ENCODE measurements at regions not wholly inside any gene's neighbourhood (a gene's known extent, or its start where the extent isn't known, plus 50 kb on each side); places are given as distances from the start of the nearest gene placed in this dataset.

DNA sequence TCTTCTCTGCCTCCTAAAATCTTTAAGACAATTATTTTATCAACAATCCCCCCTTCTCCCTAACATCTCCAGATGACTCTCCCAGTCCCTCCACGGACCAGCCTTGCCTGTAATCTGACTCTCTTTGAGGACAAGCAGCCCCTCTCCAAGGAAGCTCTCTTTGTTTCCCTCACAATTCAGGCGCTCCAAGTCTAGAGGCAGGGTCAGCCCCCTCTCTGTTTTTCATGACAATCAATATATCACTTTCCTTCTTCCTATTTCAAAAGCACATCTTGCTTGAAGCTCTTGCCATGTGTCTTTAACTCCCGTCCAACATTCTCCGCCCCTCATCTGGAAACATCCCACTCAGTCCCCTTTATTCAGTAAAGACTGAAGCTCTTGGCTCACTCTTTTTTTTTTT, 393.4 kb upstream of the SULF2 start:
- no peak for DNase-seq (ENCODE audit: low read depth)

DNA sequence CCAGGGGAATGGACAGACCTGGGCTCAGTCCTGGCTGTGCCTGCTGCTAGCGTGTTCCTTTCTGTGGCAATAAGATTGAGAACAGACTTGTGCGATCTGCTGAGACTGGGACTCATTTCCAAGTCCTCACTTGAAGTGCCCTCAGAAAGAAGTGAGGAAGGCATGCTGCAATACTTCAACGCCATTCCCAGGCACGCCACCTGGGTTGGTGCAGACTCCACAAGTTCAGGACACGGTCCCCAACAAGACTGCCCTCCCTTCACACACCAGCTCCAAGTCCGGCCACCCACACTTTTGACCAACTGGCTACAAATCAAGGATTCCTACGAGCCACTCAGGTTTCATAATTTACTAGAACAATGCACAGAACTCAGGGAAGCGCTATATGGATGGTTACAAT, 391.8 kb upstream of the SULF2 start:
- no peak for DNase-seq (ENCODE audit: low read depth)

DNA sequence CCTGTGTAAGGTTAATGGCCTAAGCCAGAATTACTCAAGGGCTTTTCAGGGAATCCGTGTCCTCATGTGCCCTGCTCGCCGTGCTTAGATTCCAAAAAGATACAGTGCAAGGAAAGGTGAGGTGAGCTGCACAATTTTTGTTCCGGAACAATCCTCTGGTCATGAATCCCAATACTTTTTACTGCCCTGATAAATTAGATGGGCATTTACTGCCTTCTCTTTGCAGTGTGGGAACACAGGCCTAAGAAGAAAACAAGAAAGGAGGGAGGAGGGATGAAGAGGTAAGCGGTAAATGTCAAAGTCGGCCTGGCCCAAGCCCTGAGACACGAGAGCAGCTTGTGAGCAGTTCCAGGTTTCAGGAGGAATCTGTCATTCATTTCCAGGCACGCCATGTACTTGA, 390.9 kb upstream of the SULF2 start:
- DNase-seq (ENCODE audit: low read depth), result no peak

DNA sequence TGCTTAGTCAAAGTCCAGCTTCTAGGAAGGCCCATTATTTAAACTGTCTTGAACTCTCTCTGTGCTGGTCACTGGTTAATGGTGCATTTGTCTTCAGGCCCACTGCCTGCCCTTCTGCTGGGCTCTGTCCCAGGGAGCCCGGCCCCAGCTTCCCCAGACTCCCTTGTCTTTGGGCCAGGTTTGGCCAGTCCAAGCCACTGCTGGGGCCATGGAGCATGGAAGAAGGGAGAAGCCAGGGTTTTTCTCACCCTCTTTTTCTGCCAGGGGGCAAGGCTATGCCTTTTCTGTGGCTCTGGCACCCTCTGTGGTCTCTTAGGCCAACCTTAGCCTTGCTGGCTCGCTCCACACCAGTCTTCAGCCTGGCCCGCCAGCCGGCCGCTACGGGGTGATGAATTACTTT, 390.0 kb upstream of the SULF2 start:
- DNase-seq (ENCODE audit: low read depth), result no peak

DNA sequence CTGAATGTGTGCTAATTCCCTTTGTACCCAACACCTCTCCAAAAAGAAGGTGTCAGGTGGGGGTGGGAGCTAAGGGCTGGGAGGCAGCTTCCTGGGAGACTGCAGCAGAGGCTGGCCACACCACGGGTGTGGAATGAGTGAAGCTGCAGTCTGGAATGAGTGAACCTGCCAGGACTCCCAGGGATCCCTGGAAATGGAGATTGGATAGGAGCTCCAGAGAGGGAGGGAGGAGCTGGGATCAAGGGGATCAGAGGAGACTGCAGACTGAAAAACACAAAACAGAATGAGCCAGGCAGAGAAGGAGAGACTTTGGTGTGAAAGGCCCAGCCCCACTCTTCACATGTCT, 387.0 kb upstream of the SULF2 start:
- DNase-seq (ENCODE audit: low read depth), result no peak

DNA sequence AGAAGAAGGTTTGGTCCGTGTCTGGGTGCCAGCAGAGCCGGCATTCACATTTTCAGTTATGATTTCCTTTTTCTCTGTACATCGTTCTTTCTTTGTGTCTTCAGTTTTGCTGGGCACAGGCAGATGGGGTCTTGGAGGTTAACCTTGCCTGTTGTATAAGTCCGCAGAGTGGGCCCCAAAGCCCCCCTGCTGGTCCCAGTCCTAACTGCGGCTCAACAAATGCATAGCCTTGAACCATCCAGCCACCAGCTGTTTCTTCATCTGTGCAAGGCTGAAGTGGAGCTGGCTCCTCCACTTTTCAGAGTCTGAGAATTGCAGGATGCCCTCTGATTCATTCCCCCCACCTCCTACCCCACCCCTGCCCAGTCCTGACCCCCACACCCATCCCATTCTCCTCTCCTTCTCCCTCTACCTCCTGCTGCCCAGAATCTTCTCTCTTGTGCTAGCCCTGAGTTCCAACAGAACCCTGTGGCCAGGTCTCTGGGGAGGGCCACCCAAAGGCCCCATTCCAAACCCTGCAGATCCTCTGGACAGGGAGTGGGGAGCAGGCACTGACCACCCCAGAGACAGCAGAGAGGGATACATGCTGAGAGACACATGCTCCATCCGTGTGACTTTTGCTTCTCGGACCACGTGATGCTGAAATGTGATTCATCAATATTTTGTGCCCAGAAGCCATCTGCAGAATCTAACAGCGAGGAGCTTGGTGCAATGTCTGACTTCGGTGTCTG, 386.5 kb upstream of the SULF2 start:
- no peak for DNase-seq (ENCODE audit: low read depth)

DNA sequence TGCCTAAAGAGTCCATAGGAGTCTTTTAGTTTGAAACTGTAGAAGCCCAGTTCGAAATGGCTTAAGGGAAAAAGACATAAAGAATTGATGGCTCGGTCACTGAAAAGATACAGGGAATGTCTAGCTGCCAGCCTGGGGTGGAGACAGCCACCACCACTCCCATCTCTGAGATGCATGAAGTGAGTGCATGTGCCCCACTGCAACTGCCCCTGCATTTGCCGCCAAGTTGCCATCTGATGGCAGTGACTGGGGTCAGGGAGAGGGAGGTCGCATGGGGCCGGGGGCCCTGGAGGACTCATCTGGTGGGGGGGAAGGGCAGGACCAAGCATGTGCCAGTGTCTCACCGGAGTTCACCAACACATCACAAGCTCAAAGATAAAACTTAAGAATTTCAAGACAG, 385.8 kb upstream of the SULF2 start:
- no peak for DNase-seq (ENCODE audit: low read depth)

DNA sequence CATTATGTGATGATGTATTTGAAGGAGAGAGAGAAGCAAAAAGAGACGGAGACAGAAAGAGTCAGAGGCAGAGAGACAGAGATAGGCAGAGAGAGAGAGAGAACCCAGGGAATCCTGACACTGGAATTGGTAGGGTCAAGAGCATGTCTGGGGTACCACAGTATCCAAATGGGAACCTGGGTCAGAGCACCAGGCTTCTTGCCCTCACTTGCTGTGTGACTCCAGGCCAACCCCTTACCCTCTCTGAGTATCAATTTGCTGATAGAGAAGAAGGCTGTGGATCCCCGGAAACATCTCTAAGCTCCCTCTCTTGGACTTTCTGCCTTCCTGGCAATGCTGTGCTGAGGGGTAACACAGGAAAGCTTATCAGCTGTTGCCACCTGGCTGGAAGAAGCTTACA, 385.3 kb upstream of the SULF2 start:
- no peak for DNase-seq (ENCODE audit: low read depth)

DNA sequence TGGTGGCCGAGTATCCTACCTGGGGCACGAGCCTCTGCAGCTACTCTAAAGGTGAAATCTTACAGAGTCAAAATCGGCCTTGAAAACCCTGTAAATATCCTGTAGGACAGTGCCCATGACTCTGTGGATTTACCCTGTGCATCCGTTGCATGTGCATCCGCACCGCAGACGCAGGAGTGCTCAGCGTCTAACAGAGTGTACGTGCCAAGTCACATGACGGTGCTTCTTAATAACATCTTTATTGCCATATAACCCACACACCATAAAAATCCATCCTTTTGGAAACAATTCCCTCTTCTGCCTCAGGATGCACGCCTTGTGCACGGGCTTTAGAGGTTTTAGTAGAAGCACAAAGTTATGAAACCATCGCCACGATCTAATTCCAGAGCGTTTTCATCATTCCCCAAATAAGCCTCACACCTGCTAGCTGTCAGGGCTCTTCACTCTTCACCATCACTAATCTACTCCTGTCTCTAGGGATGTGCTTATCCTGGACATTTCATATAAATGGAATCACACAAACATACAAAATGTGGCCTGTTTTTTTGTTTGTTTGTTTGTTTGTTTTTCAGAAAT, 384.5 kb upstream of the SULF2 start:
- DNase-seq (ENCODE audit: low read depth), result no peak

DNA sequence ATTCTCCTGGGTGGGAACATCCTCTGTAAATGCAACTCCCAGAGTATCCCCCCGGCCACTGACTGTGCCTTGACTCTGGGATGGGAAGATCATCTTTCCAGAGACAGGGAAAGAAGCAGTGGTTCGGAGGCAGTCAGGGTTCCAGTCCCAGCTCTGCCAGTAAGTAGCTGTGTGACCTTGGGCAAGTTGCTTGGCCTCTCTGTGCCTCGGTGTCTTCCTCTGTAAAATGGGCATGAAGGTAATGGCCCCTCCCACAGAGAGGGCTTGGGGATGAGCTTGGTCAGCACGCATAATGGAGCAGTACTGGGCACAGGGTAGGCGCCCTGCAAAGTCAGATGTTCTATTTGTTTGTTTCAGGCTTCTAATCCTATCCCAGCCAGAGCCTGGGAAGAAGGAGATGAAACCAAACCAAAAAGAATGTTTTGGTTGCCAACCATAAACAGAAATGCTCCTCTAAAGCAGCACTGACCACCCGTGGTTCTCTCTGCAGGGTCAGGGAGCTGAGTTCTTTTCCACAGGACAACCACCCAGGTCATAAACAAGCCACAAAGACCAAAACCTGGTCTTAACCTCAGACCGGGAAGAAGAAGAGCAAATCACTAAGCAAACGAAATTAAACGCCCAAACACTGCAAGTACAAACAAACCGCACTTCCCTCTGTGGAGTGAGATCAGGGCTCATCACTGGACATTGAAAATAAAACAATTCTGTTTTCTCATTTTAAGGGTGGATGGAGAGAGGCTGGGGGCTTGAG, 381.0 kb upstream of the SULF2 start:
- no peak for DNase-seq (ENCODE audit: low read depth)

DNA sequence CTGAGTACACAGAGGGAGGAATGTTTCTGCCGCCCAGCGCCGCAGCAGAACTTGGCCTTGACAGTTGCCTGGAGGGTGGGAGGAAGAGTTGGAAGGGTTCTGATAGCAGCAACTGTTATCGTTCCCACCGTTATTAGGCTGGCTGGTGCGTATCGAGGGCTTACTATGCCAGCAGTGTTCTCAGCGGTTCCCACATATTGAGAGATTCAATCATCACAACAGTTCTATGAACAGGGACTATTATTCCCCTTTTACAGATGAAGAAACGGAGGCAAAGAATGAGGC, 380.1 kb upstream of the SULF2 start:
- no peak for DNase-seq (ENCODE audit: low read depth)

DNA sequence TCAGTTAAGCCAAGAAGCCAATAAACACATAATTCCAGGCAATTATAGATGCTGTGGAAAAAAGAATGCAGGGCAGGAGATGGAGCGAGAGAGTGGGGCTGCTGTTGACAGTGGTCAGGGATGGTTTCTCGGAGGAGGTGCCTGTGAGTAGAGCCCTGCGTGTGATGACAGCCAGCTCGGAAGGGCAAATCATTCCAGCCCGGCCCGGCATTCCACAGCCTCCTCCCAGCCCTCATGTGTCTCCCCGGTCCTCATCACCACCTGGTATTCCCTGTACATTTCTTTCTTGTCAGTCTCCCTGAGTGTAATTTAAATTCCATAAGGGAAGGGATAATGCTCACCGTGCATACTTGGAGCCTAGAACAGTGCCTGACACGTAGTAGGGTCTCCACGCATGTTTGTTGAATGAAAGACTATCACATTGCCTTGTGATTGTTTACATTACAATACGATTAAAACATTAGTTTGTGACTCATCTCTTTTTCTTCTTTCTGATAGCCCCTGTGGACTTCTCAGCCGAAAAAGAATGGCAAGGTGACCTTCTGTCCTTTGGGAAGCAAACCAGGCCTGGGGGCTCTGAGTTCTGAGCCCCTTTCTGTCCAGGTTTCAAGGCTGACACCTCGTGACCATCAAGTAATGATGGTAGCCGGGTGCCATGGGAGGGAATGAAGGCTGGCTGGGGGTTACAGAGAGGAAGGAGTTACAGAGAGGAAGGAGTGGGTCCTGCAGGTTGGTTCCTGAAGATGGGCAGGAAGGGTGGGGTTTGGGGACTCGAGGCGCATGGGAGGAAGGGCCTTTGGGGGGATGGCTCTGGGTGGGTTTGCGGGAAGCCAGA, 379.5 kb upstream of the SULF2 start:
- DNase-seq (ENCODE audit: low read depth), result no peak

DNA sequence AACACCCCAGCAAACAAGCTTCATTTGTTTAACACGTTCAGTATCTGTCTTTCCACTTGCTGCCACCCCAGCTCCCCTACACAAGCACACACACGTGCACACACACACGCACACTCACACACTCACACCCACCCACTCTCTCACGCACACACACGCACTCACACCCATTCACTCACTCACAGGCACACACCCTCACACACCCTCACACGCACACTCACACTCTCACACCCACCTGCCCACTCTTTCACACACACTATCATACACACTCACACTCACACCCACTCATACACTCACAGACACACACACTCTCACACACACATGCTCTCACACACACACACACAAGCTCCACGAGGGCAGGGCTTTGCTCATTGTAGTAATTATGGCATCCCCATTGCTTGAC, 378.8 kb upstream of the SULF2 start:
- DNase-seq (ENCODE audit: low read depth), result no peak

DNA sequence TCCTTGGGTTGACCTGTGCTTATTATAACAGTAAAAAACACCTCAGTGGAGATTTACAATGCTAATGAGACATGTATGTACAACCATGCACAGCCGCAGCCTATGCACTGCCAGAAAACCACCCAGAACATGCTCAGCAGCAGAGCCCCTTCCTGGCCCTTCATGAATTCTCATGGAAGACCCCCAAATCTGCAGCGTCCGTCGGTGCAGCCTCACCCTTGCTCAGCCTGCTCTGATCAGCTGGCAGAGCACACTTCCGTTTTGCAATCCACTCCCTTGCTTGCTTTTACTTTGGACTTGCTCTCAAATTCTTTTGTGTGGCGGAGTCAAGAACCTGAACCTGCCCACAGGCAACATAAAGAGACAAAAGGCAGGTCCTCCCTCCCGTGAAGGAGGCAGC, 378.2 kb upstream of the SULF2 start:
- DNase-seq (ENCODE audit: low read depth), result no peak

DNA sequence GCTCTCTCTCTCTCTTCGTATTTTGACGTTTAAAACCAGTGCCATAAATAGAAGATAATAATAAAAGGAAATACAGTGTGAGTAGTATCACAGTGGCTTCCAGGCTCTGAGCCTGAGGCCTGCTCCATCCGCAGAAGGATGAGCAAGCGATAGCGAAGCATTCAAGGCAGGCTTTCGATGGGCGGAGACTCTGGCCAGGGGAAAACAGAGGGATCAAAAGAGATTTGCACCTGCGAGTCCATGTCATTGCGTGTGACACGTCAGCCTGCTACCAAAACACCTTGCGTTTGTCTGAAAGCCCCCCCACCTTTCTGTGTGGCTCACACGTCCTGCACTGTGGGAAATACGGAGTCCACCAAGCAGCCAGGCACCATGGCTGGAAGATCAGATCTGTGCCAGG, 377.3 kb upstream of the SULF2 start:
- no peak for DNase-seq (ENCODE audit: low read depth)

DNA sequence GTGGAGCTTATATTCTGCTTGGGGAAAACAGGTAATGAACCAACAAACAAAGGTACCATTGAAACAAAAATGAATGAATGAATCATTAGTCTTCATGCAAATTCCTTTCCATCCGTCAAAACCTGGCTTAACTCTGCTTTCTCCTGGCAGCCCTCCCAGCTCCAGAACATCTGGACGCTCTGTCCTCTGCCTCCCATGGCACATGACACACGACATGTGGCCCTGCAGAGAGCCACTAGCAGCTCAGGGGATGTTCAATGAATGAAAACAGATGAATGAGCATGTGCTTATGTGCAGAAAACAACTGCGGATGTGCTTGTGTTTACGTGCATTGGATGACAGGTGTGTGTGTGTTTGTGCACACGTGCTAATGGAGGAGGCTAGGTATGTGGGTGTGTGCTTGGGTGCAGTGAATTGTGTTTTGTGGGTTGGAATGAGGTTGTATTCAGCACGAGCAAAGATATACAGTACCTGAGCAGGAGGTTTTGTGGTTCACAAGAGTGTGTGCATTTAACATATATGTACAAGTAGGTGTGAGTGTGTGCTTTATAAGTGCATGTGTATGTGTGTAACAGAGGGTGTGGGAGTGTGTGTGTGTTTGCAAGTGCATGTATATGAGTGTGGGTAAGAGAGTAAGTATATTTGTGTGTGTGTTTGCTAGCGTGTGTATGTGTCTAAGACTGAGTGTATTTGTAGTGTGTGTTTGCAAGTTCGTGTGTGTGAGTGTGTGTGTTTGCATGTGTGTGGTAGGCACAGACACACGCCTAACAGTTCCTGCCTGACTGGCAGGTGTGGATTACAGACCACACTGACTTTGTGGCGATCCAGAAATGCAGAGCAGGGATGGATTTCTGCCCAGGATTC, 374.1 kb upstream of the SULF2 start:
- no peak for DNase-seq (ENCODE audit: low read depth)

DNA sequence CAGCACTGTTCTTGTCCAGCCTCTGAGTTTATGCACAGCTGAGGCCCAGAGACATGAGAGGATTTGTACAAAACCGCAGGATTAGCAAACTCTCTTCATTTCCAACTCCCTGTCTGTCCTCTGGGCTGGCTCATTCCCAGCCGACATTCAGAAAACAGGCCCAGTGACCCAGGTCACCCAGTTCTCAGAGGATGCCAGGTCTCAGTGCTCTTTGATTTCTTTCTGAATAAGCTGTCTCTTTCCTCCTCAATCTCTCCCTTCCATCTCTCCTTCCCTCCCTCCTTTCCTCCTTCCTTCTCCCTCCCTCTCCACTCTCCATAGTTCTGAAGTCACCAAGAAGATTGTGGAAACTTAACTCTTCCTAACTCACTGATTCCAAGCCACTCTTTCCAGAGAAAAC, 372.7 kb upstream of the SULF2 start:
- no peak for DNase-seq (ENCODE audit: low read depth)

DNA sequence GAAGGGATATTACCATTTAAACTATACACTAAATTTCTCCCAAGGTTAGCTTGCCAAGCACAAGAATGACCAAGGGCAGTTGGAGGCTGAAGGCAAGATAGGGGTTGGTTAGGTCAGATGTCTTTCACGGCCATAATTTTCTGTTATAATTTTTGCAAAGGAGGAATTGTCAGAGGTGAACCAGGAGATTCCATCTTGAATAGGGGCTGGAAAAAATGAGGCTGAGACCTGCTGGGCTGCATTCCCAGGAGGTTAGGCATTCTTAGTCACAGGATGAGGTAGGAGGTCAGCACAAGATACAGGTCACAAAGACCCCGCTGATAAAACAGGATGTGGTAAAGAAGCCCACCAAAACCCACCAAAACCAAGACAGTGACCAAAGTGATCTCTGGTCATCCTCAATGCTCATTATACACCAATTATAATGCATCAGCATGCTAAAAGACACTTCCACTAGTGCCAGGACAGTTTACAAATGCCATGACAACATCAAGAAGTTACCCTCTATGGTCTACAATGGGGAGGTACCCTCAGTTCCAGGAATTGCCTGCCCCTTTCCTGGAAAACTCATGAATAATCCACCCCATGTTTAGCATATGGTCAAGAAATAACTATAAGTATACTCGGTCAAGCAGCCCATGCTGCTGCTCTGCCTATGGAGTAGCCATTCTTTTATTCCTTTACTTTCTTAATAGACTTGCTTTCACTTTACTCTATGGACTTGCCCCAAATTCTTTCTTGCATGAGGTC, 371.8 kb upstream of the SULF2 start:
- no peak for DNase-seq (ENCODE audit: low read depth)

DNA sequence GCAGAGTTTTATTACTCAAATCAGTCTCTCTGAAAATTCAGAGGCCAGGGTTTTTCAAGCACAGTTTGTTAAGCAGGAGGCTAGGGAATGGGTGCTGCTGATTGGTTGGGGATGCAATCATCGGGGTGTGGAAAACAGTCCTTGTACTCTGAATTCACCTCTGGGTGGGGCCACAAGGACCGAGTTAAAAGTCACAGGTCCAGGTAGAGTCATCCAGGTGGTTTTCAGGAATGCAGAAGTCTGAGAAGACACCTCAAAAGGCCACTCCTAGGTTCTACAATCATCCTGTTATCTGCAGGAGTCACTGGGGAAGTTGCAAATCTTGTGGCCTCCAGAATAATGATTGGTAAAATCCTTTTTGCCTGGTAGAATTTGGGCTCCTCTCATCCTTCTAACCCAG, 371.2 kb upstream of the SULF2 start:
- DNase-seq (ENCODE audit: low read depth), result no peak

DNA sequence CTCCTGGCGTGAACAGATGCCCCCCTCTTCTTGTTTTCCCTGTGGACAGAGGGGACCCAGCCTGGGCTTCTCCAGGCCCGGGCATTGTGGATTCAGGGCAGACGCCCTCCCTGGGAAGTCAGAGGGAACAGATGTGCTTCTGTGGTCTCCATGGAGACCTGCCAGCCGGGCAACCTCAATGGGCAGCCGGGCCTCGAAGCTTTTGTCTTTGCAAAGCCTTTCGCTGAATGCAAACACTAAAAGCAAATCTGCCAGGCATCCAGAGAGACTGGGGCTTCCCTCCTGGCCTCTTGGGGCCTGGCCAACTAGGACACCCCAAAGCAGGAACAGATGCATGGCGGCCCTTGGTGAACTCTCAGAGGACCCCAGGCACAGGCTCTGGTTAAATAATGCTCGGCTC, 370.0 kb upstream of the SULF2 start:
- DNase-seq (ENCODE audit: low read depth), result no peak

DNA sequence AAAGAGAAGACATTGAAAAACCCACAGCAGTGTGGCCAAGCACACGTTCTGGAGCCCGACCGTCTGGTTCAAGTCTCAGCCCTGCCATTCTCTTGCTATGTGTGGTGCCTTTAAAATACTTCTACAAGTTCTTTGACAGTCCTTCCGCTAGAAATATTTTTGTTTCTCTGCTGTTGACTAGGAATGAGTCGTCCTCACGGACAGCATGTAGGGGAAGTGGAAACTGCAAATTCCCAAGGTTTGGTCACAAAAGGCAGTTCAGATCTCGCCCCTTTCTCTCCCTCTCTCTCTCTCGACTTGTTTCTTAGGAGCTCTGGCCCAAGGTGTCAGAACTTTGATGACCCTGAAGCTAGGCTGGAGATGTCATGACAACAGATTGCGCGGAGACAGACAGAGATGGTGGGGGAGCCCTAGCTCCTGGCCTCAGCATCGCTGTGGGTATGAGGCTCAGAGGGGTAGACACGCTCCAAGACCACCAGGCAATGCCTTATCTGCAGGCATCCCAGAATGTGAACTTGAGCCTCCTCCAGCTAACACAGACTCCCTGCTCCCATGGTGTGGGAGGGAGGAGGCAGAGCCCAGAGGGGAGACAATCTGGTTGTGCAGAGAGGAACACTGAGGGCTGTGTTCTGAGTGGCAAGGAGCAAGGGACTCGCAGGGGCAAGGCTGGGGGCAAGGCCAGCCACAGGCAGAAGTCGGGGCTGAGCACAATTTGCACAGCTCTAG, 368.9 kb upstream of the SULF2 start:
- no peak for DNase-seq (ENCODE audit: low read depth)
